Stimulated activated CD4-positive, alpha-beta T cell treated with anti-CD3 and anti-CD28 coated beads, Interleukin-2, amount 100 ng/mL, for 48 hours (primary cell): ENCODE measurements at regions not wholly inside any gene's neighbourhood (a gene's known extent, or its start where the extent isn't known, plus 50 kb on each side); places are given as distances from the start of the nearest gene placed in this dataset.
"Not testable (repeated sequence)": the region's sequence is repeated elsewhere in the genome, so short reads cannot be mapped to it uniquely, and the experiment has no call there.

Source experiments
- DNase-seq, 2 donors: peaks; one replicate each; pipeline ENCODE4 v3.0.0-alpha.2; 2020

DNA sequence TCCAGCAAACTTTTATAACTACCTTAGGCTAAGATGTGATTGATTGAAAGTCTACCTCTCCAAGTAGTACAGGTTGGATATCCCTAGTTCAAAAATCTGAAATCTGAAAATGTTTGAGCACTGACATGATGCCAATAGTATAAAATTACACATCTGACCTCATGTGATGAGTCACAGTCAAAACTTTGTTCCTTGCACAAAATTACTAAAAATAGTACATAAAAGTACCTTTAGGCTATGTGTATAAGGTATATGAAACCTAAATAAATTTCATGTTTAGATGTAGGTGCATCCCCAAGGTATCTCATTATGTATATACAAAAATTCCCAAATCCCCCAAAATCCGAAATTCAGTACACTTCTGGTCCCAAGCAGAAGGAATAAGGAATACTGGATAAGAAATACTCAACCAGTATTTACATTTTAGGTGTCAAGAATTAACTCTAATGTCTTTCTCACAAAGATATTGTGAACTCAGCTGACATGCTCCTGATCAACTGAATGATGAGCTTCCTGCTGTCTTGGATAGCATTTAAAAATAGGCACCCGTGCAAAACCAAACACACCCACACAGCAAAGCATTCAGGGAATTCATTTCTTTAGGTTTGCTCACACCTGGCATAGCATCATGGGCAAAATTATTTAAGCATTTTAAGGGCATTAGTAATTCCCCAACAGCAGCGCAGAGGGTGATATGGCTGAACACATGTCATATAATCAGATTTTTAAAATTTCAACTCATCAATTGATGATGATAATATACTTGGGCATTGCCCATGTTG, 497.4 kb upstream of the MEIS1 start:
- DNase-seq: no peak

DNA sequence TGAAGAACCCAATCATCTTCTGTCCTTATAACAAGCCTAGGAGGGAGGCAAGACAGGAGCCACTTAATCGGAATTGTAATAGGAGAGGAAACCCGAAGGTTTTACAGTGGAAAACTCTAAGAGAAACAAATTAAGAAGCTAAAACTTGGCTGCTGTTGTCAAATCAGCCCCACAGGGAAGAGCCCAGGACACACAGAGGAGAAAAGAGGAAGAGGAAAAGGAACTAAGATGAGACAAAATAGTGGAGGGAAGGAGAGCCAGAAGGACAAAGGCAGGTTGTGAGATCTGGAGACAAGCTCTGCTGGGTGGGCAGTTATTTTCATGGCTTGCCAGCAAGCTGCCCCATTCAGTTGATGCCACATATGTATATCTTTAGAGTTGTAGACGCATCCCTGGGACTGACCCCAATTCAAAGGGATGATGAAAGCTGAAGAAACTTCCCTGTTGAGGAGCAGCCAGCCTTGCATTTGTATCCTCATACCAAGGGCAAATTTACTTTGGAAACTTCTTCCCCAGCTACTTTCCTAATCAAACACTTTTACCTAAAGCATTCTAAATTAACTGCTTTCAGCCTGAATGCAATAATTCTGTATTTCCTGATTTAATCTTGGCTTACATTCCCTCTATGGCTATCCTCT, 499.8 kb upstream of the MEIS1 start:
- DNase-seq: no peak

DNA sequence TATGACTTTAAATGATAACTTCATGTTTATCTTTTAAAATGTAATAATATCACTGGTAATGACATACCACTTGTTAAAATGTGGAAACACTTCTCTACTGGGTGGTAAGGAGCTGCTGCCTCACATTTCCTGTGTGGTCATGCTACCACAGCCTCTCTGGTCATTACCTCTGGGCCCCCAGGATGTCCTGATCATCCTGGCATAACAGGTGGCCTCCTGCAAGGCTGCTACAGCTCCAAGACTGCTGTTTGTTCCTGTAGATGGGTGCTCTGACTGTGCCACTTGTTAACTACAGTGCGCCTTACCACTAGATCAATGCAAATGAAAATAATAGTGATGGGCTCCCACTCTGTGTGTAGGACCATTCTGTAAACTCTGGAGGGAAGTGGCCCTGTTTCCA, 500.2 kb upstream of the SPRED2 start:
- no peak for DNase-seq

DNA sequence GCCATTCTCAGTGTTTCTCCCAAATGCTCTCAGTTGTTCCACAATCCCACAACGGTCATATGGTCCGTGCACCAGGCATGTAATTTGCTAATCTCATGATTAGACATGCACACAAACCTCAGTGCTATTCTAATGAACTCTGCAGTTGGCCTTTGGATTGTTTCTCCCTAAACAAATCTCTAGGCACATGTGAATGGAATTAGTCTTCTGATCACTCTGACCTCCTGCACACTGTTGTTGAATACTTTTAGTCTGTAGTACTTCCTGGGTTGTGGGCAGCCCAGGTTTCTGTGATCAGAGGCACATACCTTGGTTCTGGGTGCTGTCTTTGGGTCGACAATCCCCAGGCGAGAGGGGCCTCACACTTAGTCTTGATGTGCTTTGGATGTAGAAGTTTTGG, 498.7 kb upstream of the SPRED2 start:
- DNase-seq: no peak

DNA sequence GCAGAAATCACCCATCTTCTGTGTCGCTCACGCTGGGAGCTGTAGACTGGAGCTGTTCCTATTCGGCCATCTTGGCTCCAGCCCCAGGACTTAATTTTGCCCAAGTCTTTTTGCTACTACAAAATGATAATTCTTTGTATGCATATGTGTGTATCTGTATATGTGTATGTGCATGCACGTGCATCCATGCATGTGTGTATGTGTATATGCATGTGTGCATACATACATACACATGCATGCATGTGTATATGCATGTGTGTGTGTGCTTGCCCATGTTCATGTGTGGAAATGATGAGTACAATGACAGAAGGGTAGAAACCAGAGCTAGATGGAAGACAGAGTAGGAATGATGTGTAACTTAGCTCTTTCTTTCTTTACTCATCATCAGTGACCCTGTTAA, 497.9 kb upstream of the SPRED2 start:
- DNase-seq: no peak

DNA sequence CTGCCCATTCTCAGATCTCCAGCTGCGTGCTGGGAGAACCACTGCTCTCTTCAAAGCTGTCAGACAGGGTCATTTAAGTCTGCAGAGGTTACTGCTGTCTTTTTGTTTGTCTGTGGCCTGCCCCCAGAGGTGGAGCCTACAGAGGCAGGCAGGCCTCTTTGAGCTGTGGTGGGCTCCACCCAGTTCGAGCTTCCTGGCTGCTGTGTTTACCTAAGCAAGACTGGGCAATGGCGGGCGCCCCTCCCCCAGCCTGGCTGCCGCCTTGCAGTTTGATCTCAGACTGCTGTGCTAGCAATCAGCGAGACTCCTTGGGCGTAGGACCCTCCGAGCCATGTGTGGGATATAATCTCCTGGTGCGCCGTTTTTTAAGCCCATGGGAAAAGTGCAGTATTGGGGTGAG, 497.3 kb upstream of the SPRED2 start:
- DNase-seq: not testable (repeated sequence)

DNA sequence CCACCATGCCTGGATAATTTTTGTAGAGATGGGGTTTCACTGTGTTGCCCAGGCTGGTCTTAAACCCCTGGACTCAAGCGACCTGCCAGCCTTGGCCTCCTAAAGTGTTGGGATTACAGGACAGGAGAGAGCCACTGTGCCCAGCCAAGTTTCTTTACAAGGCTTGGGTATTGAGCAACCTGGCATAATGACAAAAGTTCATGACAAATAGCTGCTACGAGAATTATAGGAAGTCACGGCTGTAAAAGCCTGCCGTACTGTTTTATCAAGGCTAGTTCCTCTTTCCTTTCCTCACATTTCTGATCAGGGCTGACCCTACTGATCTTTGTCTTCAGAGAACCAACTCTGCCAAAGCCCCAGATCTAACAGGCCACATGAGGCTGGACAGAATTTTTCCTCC, 490.4 kb upstream of the SPRED2 start:
- no peak for DNase-seq

DNA sequence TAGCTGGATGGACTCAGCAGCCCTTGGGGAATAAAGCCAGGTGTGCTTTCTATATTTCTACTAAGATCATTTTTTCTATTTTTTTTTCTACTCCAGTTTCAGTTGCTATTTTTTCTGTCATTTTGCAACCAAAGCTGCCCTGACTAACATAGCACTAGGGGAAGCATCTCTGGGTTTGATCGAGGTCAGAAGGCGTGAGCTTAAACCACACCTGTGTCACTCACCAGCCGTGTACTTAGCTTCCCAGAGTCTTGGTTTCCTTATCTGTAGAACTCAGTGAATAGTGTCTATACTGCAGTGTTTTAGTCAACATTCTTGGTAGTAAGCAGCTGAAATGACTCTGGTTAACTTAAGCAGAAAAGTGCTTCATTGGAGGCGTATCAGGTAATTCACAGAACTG, 489.6 kb upstream of the SPRED2 start:
- DNase-seq: no peak

DNA sequence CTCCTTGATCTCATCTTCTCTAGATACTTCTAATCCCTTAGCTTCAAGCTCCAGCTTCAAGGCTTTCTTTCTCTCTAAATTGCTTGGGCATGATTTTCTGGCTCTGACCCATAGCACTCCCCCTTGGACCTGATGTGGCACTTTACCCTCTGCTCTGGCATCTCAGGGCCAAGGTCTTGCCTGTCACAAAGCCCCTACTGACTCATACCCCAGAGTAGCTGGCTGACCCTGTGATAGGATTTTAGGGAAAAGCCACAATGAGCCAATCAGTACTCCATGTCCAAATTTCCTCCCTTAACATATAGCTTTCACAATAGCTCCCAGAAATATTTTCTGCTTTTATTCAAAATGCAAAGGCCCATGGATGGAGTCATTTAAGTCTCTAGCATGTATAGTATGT, 488.7 kb upstream of the SPRED2 start:
- DNase-seq: no peak

DNA sequence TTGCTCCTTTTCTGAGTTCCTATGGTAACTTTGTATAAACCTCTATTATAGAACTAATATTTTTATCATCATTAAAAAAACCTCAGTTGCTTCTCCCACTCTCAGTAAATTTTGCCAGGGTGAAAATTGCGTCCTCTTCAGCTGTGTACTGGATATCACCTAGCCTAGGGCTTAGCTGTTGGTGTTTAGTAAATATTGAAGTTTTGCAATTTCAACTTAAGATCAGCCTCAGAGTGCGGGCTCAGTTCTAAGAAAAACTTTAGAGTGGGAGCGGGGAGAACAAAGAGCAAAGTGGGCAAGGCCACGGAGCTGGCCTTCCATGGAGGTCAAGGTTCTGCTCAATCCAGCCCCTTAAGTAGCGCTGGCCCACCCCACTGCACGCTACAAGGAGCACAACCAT, 488.3 kb upstream of the SPRED2 start:
- no peak for DNase-seq

DNA sequence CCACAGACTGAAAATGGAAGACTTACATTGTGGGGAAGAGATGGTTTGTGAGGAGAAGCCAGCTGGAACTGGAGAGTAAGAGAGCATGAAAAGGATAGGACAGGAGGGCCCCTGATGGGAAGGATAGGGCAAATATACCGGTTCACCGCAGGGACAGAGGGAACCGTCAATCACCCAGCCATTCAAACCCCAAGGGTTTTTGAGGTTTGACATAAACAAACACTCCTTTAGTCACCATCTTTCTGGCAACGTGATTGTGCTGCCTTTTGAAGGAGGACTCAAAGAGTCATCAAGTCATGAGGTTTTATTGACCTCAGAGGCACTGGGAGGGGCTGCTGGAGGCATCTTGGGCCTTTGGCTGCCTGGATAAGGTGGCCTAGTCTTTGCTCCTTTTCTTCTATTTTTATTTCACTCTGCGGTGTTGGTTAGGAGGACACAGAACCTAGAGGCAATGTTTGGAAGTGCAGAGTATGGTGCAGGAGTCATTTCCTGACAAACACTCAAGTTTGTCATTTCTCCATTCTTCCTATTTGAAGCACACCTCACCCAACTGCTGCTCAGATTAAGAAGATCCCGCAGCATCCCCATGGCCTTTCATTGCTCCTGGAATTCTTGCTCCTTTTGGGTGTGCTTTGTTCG, 487.3 kb upstream of the SPRED2 start:
- no peak for DNase-seq

DNA sequence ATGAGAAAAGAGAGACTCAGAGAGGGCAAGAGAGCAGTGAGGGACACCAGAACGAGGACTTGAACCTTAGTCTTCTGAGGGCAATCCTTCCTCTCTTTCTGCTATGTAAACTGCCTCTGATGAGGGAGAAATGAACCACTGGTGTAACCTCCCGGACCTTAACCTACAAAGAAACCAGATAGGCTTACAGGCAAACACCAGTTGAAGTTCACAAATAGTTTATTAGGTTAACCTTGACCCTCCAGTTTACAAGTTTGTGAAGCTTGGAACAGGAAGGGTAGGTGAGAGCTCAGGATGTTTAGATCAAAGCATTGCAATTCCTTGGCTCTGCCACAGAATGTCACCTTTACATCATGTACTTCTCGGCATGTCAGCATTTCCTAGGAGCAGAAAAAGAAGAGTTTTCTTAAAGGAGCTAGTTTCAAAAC, 486.4 kb upstream of the SPRED2 start:
- no peak for DNase-seq

DNA sequence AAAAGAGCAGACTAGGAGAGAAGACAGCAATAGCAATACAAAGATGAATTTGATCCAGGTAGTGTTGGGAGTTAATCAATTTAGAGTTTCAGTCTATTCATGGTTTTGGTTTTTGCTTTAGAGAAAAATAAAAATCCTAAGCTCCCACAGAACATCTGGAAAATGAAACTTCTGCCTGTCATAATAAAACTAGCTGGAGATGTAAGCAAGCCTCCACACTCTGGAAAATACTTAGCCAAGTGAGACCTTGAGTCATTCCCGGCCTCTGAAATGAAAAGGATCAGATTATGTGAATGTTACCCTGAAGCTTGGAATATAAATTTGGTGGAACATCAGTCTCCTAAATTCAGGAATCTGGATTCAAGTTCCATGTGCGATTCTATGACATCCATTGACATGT, 485.6 kb upstream of the SPRED2 start:
- DNase-seq: no peak

DNA sequence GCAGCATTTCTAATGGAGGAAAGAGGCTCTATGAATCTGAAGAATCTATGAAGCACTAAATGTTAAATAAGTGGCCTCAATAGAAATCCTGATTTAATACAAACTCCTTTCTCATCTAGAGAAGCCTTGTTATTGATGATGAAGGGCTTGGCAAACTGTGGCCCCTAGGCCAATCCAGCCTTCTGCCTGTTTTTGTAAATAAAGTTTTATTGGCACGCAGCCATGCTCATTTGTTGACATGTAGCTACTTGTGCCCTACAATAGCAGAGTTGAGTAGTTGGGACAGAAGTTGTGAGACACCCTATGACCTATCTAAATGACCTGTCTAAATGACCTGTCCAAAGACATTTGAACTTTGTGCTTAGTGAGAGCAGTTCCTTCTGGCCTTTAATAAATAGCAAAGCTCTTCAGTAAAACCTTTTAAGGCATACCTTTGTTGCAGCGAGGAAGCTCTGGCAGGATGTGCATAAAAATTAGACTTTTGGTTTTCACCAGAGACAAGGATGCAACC, 484.4 kb upstream of the SPRED2 start:
- DNase-seq: no peak

DNA sequence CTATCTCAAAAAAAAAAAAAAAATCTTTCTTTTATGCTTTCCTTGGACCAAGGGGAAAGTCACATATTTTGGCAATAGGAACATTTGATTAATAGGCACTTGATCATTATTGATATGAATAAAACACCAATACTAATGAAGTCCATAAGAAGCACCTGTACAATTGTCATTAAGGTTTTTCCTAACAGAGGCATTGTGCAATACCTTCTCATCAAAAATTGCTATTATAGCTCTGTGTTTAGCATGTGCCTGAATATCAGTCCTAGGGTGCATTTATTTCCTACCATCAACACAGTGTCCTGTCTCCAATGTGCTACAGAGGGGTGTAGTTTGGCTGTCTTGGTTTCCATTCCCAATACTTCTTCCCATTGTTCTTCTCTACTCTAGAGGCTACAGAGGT, 483.8 kb upstream of the SPRED2 start:
- no peak for DNase-seq

DNA sequence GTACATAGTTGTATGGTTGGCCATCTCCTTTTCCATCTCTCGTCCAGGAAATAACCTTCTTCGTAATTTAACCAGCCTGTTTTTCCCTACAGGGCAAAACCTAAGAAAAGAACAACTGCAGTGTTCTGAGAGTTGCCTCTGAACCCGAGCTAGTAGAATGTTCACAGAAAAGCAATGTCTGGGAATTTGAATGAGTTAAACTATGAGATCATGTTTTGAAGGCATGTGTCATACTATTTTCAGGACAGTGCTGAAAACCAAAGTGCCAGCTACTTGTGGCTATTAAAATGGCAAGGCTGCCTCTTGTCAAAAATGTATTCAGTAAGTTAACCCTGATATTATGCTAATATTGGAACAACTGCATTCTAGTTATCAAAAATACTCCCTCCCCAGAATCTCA, 482.9 kb upstream of the SPRED2 start:
- no peak for DNase-seq

DNA sequence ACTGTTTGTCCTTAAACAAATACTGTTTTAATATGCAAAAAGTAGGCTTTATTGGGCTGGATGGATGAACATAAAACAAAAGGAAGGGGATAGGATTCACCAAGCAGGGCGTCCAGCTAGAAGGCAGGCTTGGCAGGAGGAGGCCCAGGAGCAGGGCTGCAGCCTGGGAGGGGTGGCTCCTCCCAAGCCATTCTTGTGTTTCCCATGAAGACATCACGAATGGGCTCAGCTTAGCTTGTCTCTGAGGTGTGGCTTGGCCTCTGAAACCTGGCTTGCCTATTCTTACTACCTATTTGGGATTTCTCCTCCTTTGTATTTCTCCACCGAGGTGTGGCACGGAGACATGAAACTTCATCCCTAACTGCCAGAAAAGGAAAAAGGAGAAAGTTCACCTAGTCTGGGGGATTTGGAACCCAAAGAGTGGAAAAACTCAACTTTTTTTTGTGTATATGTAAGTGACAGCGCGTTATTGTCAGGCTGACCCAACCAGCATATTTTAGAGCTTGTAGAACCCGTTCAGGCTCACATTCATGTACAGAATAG, 481.9 kb upstream of the SPRED2 start:
- DNase-seq: no peak

DNA sequence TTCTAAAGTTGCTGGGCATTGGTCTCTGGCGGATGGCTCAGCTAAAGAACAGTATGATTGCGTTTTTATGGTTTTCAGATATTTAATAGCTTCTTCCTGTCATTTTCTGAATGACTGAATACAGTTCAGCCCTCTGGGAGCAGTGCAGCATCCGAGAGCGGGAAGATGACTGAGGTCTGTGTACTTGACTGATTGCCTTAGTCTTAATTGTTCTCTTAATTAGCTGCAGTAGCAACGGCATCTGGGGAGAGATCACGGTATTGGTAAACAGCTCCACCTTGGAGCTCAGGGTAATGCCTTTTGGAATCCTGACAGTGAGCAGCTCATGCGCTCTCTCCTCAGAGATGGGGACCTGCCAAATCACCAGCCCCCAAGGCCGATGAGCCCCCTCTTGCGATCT, 481.4 kb upstream of the SPRED2 start:
- DNase-seq: no peak

DNA sequence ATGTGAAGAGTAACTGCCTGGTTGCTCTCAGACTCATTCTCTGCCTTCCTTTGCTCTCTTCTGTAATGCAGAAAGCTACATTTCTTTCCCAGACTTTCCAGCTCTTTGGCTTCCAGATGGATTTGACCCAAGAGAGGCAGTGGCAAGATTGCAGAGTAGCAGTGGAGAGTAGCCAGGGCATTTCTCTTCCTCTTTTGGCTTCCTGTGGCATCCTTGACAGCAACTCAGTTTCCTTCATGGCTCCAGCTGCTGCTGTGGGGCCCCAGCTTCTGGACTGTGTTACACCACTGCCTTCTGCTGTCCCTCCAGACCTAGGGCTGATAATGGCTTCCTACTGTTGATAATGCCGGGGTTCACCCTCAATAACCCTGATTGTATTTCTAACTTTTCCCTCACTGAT, 469.4 kb upstream of the SPRED2 start:
- DNase-seq: no peak

DNA sequence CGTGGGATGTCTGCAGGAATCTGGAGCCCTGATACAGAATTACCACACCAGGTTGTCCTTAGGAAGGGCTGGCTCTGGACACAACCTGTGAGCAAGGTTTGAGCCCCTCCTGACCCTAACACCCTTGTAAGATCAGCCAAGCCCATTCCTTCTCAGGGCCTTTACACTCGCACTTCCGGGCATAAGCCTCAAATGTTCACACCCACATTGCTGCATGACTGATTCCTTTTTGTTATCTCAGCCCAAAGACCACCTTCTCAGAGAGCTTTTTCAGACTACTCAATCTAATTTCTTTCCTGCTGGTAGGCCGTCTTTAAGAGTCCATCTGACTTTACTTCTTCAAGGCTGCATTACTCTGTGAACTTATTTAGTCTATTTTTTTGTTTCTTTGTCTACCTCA, 464.0 kb upstream of the SPRED2 start:
- no peak for DNase-seq

DNA sequence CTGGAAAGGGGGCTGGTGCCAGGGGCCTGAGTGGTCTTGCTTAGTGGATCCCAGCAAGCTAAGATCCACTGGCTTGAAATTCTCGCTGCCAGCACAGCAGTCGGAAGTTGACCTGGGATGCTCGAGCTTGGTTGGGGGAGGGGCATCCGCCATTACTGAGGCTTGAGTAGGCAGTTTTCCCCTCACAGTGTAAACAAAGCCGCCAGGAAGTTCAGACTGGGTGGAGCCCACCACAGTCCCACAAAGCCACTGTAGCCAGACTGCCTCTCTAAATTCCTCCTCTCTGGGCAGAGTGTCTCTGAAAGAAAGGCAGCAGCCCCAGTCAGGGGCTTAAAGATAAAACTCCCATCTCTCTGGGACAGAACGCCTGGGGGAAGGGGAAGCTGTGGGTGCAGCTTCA, 457.7 kb upstream of the SPRED2 start:
- not testable (repeated sequence) for DNase-seq

DNA sequence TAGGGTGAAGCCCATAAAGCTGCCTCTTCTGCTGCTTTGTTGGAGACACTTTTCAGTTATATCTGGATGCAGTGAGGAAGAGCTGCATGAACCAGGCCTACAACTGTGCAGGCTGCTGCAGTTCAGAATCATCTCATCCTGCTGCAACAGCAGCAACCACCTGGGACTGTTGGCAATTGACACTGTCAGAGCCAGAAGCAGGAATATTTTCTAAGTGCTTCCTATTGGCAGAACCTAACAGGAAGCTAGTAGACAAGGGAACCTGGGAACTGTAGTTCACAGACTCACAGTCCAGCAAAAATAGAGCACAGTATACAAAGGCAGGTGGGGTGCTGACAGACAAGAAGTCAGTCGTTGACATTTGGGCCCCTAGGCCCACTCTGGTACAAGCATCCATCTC, 452.9 kb upstream of the SPRED2 start:
- no peak for DNase-seq

DNA sequence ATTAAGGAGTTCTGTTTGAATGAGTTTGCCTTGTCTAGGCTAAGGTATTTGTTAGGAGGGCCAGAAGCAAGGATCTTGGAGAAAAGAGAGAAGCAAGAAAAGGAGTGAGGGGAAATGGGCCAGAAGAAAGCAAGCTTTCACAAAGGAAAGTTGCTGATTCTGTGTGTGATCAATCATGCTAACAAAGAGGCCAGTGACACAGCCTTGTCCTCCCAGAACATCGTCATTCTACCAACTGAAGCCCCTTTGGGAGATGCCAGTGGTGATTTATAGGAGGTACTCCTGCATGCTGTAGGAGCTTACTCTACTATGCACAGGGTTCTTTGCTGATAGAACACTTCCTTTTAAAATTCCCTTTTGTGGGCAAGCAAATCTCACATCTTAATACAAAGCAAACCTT, 449.2 kb upstream of the SPRED2 start:
- no peak for DNase-seq

DNA sequence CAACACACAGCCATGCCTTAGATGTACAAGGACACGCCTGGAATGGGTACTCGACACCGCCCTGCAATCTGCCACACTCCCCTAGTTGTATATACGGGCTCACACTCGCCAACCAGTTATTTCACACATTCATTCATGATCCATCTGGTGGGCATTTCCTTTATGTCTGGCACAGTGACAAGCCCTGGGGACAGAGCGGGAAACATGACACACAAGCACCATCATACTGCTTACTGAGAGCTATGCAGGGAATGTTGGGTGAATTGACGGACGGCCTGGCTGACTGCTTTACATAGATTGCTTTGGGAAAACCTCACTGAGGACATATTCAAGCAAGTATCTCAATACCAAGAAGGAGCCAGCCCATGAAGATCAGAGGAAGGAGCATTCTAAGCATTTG, 448.0 kb upstream of the SPRED2 start:
- DNase-seq: no peak
